GM12873 (cell line): ENCODE measurements at regions not wholly inside any gene's neighbourhood (a gene's known extent, or its start where the extent isn't known, plus 50 kb on each side); places are given as distances from the start of the nearest gene placed in this dataset.

Experiments used
- CTCF ChIP-seq: IDR thresholded peaks from 2 replicates; pipeline ENCODE4 v1.5.1; 2012; ENCODE audit warnings: low read depth, mild to moderate bottlenecking, moderate library complexity, low read length, control low read depth; ENCODE audit not compliant: insufficient read depth; ENCODE audit errors: missing control alignments

DNA sequence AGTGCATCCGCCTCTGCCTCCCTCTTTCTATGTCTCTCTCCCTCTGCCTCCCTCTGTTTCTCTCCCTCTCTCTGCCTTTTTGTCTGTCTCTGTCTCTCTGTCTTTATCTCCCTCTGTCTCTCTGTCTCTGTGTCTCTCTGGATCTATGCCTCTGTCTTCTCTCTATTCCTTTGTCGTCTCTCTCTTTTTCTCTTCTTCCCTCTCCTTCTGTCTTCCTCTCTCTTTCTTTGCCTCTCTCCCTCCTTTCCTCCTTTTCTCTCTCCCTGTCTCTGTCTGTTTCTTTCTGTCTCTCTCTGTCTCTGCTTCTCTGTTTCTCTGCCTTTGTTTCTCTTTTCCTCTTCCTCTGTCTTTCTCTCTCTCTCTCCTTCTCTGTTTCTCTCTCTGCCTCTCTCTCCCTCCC, 678.8 kb upstream of the NRP1 start:
- no peak for TF ChIP-seq CTCF

GRCh38 chr10:34010891-34011290, 676.4 kb upstream of the NRP1 start:
- no peak for TF ChIP-seq CTCF

DNA sequence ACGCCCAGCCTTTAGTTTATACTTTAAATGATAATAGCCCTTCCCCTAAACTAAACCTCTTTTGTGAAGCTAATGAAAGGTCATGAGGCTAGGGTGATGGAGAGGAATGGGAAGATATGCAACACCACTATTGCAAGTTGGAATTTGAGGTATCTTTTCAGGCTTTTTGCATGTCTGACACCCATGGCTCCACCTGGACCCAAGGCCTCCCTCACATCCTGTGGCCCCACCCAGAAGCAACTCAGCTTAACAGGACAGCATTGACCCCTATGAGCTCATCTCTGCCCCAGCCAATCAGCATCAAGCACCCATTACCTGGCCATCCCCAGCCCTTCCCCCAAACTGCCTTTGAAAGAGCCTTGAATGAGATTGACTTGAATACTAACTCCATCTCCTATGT, 674.2 kb upstream of the NRP1 start:
- TF ChIP-seq CTCF: no peak

DNA sequence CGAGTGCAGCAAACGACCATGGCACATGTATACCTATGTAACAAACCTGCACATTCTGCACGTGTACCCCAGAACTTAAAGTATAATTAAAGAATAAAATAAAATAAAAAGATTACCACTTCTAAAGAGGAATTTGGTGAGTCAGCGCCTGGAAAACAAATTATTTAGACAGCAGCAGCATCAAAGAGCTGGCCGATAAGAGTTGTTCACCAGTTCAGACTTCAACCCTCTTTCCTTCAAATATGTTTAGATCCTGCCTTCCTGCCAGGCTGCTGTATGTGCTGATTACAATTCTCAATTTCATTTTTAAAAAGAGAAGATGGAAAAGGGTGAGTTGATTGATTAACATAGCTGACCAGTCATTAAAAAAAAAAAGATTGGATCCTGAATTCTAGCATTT, 672.0 kb upstream of the NRP1 start:
- no peak for TF ChIP-seq CTCF

GRCh38 chr10:34003561-34003960, 669.1 kb upstream of the NRP1 start:
- TF ChIP-seq CTCF: no peak

- TF ChIP-seq CTCF: no peak
Observed at GRCh38 chr10:34002896-34003295, 668.4 kb upstream of the NRP1 start.

- no peak for TF ChIP-seq CTCF
Observed at GRCh38 chr10:34001831-34002230, 667.4 kb upstream of the NRP1 start.

- TF ChIP-seq CTCF: no peak
Observed at GRCh38 chr10:34001087-34001580, 666.7 kb upstream of the NRP1 start.
